ENCODE measurements at regions not wholly inside any gene's neighbourhood (a gene's known extent, or its start where the extent isn't known, plus 50 kb on each side); places are given as distances from the start of the nearest gene placed in this dataset.

DNA sequence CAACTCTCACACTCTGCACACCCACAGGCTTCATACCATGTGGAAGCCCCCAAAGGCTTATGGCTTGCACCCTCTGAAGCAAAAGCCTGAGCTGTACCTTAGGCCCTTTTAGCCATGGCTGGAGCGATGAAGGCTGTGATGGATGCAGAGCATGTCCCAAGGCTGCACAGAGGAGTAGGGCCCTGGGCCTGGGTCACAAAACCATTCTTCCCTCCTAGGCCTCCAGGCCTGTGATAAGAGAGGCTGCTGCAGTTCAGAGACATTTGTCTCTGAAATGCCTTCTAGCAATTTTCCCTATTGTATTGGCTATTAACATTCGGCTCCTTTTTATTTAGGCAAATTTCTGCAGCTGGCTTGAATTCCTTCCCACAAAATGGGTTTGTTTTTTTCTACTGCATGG lies 1707.7 kb downstream of the MRPL39 start:
- no peak for DNase-seq (ENCODE audit: low spot score)
- Histone ChIP-seq H3K4me1 (ENCODE audit: control insufficient read depth in 4 of 4, insufficient read depth in 4 of 4, low read length in 3 of 4) (no peaks in the 10 kb centered on the region), H3K36me3 (ENCODE audit: control insufficient read depth in 4 of 4, insufficient read depth in 3 of 4, low read depth in 1 of 4, low read length in 3 of 4) (no peaks in the 10 kb centered on the region), H3K4me3 (ENCODE audit: low read depth in 1 of 3, low read length in 3 of 3) (no peak overlapping the region), H3K9ac (ENCODE audit: low read depth in 1 of 2, low read length in 2 of 2) (no peak overlapping the region), H3K9me3 (ENCODE audit: control insufficient read depth in 4 of 4, low read length in 3 of 4) (no peaks in the 10 kb centered on the region), H3K27ac (ENCODE audit: low read depth in 1 of 2, low read length in 2 of 2) (no peak overlapping the region), H3K27me3 (ENCODE audit: control insufficient read depth in 4 of 4, insufficient read depth in 4 of 4, low read length in 3 of 4) (peaks cover 0 to 3% (median 0%) of the 10 kb centered on the region in 4 donors)
- 81% methylated on average over 2 of the region's 2 CpGs for WGBS
- no peak for TF ChIP-seq RXRA (IDR thresholded peaks at IDR 0.05)
- TF ChIP-seq HNF4A (conservative IDR thresholded peaks at IDR 0.05), result no peak
- TF ChIP-seq, protein P1, sequence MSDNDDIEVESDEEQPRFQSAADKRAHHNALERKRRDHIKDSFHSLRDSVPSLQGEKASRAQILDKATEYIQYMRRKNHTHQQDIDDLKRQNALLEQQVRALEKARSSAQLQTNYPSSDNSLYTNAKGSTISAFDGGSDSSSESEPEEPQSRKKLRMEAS (IDR thresholded peaks at IDR 0.05), result no peak
- TF ChIP-seq FOXA2 (IDR thresholded peaks at IDR 0.05), result no peak
- no peak for TF ChIP-seq FOXA1 (IDR thresholded peaks at IDR 0.05)
- TF ChIP-seq HNF4G (IDR thresholded peaks at IDR 0.05), result no peak
- TF ChIP-seq, protein P2, sequence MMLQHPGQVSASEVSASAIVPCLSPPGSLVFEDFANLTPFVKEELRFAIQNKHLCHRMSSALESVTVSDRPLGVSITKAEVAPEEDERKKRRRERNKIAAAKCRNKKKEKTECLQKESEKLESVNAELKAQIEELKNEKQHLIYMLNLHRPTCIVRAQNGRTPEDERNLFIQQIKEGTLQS (IDR thresholded peaks at IDR 0.05), result no peak

DNA sequence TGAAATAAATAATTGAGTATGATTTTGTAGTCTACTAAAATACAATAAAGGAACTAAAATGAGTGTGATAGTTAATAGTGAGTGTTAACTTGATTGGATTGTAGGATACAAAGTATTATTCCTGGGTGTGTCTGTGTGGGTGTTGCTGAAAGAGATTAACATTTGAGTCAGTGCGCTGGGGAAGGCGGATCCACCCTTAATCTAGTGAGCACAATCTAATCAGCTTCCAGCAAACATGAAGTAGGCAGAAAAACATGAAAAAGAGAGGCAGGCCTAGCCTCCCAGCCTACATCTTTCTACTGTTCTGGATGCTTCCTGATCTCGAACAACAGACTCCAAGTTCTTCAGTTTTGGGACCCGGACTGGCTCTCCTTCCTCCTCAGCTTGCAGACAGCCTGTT lies 1716.6 kb downstream of the MRPL39 start:
- 92% methylated on average over 4 of the region's 4 CpGs for WGBS
- Histone ChIP-seq H3K36me3 (ENCODE audit: control insufficient read depth in 4 of 4, insufficient read depth in 3 of 4, low read depth in 1 of 4, low read length in 3 of 4) (no peaks in the 10 kb centered on the region), H3K27me3 (ENCODE audit: control insufficient read depth in 4 of 4, insufficient read depth in 4 of 4, low read length in 3 of 4) (no peaks in the 10 kb centered on the region), H3K4me3 (ENCODE audit: low read depth in 1 of 3, low read length in 3 of 3) (no peak overlapping the region), H3K9ac (ENCODE audit: low read depth in 1 of 2, low read length in 2 of 2) (no peak overlapping the region), H3K9me3 (ENCODE audit: control insufficient read depth in 4 of 4, low read length in 3 of 4) (no peaks in the 10 kb centered on the region), H3K4me1 (ENCODE audit: control insufficient read depth in 4 of 4, insufficient read depth in 4 of 4, low read length in 3 of 4) (no peaks in the 10 kb centered on the region), H3K27ac (ENCODE audit: low read depth in 1 of 2, low read length in 2 of 2) (no peak overlapping the region)
- DNase-seq (ENCODE audit: low spot score), result no peak
- TF ChIP-seq, protein P3, sequence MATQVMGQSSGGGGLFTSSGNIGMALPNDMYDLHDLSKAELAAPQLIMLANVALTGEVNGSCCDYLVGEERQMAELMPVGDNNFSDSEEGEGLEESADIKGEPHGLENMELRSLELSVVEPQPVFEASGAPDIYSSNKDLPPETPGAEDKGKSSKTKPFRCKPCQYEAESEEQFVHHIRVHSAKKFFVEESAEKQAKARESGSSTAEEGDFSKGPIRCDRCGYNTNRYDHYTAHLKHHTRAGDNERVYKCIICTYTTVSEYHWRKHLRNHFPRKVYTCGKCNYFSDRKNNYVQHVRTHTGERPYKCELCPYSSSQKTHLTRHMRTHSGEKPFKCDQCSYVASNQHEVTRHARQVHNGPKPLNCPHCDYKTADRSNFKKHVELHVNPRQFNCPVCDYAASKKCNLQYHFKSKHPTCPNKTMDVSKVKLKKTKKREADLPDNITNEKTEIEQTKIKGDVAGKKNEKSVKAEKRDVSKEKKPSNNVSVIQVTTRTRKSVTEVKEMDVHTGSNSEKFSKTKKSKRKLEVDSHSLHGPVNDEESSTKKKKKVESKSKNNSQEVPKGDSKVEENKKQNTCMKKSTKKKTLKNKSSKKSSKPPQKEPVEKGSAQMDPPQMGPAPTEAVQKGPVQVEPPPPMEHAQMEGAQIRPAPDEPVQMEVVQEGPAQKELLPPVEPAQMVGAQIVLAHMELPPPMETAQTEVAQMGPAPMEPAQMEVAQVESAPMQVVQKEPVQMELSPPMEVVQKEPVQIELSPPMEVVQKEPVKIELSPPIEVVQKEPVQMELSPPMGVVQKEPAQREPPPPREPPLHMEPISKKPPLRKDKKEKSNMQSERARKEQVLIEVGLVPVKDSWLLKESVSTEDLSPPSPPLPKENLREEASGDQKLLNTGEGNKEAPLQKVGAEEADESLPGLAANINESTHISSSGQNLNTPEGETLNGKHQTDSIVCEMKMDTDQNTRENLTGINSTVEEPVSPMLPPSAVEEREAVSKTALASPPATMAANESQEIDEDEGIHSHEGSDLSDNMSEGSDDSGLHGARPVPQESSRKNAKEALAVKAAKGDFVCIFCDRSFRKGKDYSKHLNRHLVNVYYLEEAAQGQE (IDR thresholded peaks at IDR 0.05), result no peak
- no peak for TF ChIP-seq HNF4A (conservative IDR thresholded peaks at IDR 0.05)
- TF ChIP-seq RAD21 (IDR thresholded peaks at IDR 0.05), result no peak
- TF ChIP-seq, protein P1 (IDR thresholded peaks at IDR 0.05), result no peak

DNA sequence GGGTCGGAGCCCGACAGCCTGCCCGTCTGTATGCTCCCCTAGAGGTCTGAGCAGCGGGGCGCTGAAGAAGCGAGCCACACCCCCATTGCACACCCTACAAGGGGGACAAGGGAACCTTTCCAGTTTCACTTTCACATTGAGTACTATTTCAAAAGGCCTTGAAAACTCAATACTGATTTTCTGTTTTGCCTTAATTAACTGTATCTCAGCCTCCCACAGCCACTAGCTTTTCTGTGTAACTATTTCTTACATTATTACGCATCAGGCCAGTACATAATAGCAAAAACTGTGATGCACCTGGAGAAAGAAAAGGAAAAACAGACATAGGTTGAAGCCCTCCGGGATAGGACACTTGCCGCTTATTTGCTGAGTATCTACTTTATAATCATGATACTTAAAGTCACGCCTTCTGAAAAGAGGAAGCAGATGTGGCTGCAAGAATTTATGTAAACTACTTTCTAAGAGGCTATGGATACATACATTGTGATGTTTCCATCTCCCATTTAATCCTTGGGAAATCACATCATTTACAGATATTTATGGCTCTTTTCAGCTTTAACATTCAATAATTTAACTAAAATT lies 1719.5 kb downstream of the MRPL39 start:
- no peak for DNase-seq (ENCODE audit: low spot score)
- WGBS, result 77% methylated on average over 10 of the region's 10 CpGs
- H3K27me3 ChIP-seq (ENCODE audit: control insufficient read depth in 4 of 4, insufficient read depth in 4 of 4, low read length in 3 of 4), result no peaks in the 10 kb centered on the region
- TF ChIP-seq, protein P1 (IDR thresholded peaks at IDR 0.05), result no peak
- TF ChIP-seq, protein P4, sequence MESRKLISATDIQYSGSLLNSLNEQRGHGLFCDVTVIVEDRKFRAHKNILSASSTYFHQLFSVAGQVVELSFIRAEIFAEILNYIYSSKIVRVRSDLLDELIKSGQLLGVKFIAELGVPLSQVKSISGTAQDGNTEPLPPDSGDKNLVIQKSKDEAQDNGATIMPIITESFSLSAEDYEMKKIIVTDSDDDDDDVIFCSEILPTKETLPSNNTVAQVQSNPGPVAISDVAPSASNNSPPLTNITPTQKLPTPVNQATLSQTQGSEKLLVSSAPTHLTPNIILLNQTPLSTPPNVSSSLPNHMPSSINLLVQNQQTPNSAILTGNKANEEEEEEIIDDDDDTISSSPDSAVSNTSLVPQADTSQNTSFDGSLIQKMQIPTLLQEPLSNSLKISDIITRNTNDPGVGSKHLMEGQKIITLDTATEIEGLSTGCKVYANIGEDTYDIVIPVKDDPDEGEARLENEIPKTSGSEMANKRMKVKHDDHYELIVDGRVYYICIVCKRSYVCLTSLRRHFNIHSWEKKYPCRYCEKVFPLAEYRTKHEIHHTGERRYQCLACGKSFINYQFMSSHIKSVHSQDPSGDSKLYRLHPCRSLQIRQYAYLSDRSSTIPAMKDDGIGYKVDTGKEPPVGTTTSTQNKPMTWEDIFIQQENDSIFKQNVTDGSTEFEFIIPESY (IDR thresholded peaks at IDR 0.05), result no peak
- TF ChIP-seq YY1 (IDR thresholded peaks at IDR 0.05), result no peak
- TF ChIP-seq, protein P5, sequence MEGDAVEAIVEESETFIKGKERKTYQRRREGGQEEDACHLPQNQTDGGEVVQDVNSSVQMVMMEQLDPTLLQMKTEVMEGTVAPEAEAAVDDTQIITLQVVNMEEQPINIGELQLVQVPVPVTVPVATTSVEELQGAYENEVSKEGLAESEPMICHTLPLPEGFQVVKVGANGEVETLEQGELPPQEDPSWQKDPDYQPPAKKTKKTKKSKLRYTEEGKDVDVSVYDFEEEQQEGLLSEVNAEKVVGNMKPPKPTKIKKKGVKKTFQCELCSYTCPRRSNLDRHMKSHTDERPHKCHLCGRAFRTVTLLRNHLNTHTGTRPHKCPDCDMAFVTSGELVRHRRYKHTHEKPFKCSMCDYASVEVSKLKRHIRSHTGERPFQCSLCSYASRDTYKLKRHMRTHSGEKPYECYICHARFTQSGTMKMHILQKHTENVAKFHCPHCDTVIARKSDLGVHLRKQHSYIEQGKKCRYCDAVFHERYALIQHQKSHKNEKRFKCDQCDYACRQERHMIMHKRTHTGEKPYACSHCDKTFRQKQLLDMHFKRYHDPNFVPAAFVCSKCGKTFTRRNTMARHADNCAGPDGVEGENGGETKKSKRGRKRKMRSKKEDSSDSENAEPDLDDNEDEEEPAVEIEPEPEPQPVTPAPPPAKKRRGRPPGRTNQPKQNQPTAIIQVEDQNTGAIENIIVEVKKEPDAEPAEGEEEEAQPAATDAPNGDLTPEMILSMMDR (IDR thresholded peaks at IDR 0.05; ENCODE audit: low read depth, low read length, missing input control), result no peak
- TF ChIP-seq EGR1 (IDR thresholded peaks at IDR 0.05; ENCODE audit: low read depth in 2 of 2), result no peak
- TF ChIP-seq SP1 (IDR thresholded peaks at IDR 0.05), result no peak
- TF ChIP-seq JUND (IDR thresholded peaks at IDR 0.05), result no peak
- TF ChIP-seq TAF1 (conservative IDR thresholded peaks at IDR 0.05), result no peak
- no peak for TF ChIP-seq RXRA (IDR thresholded peaks at IDR 0.05)
- no peak for TF ChIP-seq HNF4G (IDR thresholded peaks at IDR 0.05)
- TF ChIP-seq FOXA2 (IDR thresholded peaks at IDR 0.05), result no peak
- TF ChIP-seq RAD21 (IDR thresholded peaks at IDR 0.05), result no peak
- TF ChIP-seq GABPA (IDR thresholded peaks at IDR 0.05 in 1 of 2, conservative IDR thresholded peaks at IDR 0.05 in 1 of 2), result no peak
- TF ChIP-seq, protein P2 (IDR thresholded peaks at IDR 0.05), result no peak
- TF ChIP-seq FOXA1 (IDR thresholded peaks at IDR 0.05), result no peak
- TF ChIP-seq NR2F2 (IDR thresholded peaks at IDR 0.05), result no peak
- no peak for TF ChIP-seq HNF4A (conservative IDR thresholded peaks at IDR 0.05)

More for the DNA sequence above, 1719.5 kb downstream of the MRPL39 start:
- no peak overlapping the region for H3K27ac ChIP-seq (ENCODE audit: low read depth in 1 of 2, low read length in 2 of 2)
- H3K9me3 ChIP-seq (ENCODE audit: control insufficient read depth in 4 of 4, low read length in 3 of 4), result no peaks in the 10 kb centered on the region
- no peak overlapping the region for H3K9ac ChIP-seq (ENCODE audit: low read depth in 1 of 2, low read length in 2 of 2)
- H3K36me3 ChIP-seq (ENCODE audit: control insufficient read depth in 4 of 4, insufficient read depth in 3 of 4, low read depth in 1 of 4, low read length in 3 of 4), result no peaks in the 10 kb centered on the region
- H3K4me1 ChIP-seq (ENCODE audit: control insufficient read depth in 4 of 4, insufficient read depth in 4 of 4, low read length in 3 of 4), result no peaks in the 10 kb centered on the region
- no peak overlapping the region for H3K4me3 ChIP-seq (ENCODE audit: low read depth in 1 of 3, low read length in 3 of 3)
